H7 (cell line): ENCODE measurements at regions not wholly inside any gene's neighbourhood (a gene's known extent, or its start where the extent isn't known, plus 50 kb on each side); places are given as distances from the start of the nearest gene placed in this dataset.
"Not testable (repeated sequence)": the region's sequence is repeated elsewhere in the genome, so short reads cannot be mapped to it uniquely, and the experiment has no call there.

Experiments
- DNase-seq: peaks from one replicate; pipeline ENCODE4 v3.0.0; 2012
- H3K27me3 ChIP-seq: 2 replicates; pipeline ENCODE4 v1.6.0; 2011; ENCODE audit warnings: mild to moderate bottlenecking, low read length; ENCODE audit not compliant: control insufficient read depth, insufficient read depth
- H3K36me3 ChIP-seq: replicated peaks from 2 replicates; pipeline ENCODE4 v1.5.1; 2011; ENCODE audit warnings: low read length; ENCODE audit not compliant: control insufficient read depth, insufficient read depth
- H3K4me3 ChIP-seq: 2 replicates; pipeline ENCODE4 v1.5.1; 2011; ENCODE audit warnings: low read depth, mild to moderate bottlenecking, control low read depth, low read length, moderate library complexity; ENCODE audit not compliant: insufficient read depth

- DNase-seq, result no peak
- no peak overlapping the region for H3K4me3 ChIP-seq
- no peaks in the 10 kb centered on the region for H3K27me3 ChIP-seq
- H3K36me3 ChIP-seq, result no peaks in the 10 kb centered on the region
Measured at GRCh38 chr16:63462316-63462715, 1426.1 kb upstream of the CDH8 start.

GRCh38 chr16:63461248-63461841 lies 1425.1 kb upstream of the CDH8 start:
- Histone ChIP-seq H3K4me3 (no peak overlapping the region), H3K36me3 (no peaks in the 10 kb centered on the region), H3K27me3 (no peaks in the 10 kb centered on the region)
- peak; percentile 1 for DNase-seq

GRCh38 chr16:63458846-63459245 lies 1422.6 kb upstream of the CDH8 start:
- no peak for DNase-seq
- Histone ChIP-seq H3K36me3 (no peaks in the 10 kb centered on the region), H3K27me3 (no peaks in the 10 kb centered on the region), H3K4me3 (no peak overlapping the region)

- no peak for DNase-seq
- H3K4me3 ChIP-seq, result no peak overlapping the region
Measured at GRCh38 chr16:63457869-63458268, 1421.6 kb upstream of the CDH8 start.

GRCh38 chr16:63453261-63453660 lies 1417.0 kb upstream of the CDH8 start:
- Histone ChIP-seq H3K27me3 (no peaks in the 10 kb centered on the region), H3K4me3 (no peak overlapping the region), H3K36me3 (no peaks in the 10 kb centered on the region)
- no peak for DNase-seq

More at GRCh38 chr16:63457869-63458268, 1421.6 kb upstream of the CDH8 start:
- Histone ChIP-seq H3K27me3 (no peaks in the 10 kb centered on the region), H3K36me3 (no peaks in the 10 kb centered on the region)

- H3K27me3 ChIP-seq, result no peaks in the 10 kb centered on the region
- H3K36me3 ChIP-seq, result no peaks in the 10 kb centered on the region
- no peak overlapping the region for H3K4me3 ChIP-seq
- no peak for DNase-seq
Measured at GRCh38 chr16:63447121-63447520, 1410.9 kb upstream of the CDH8 start.

GRCh38 chr16:63442246-63442645 lies 1406.0 kb upstream of the CDH8 start:
- Histone ChIP-seq H3K4me3 (no peak overlapping the region), H3K36me3 (no peaks in the 10 kb centered on the region), H3K27me3 (no peaks in the 10 kb centered on the region)
- DNase-seq, result no peak

- Histone ChIP-seq H3K4me3 (no peak overlapping the region), H3K36me3 (no peaks in the 10 kb centered on the region), H3K27me3 (no peaks in the 10 kb centered on the region)
- DNase-seq, result no peak
Measured at GRCh38 chr16:63426275-63426870, 1390.1 kb upstream of the CDH8 start.

GRCh38 chr16:63422715-63423114 lies 1386.5 kb upstream of the CDH8 start:
- no peak for DNase-seq
- H3K27me3 ChIP-seq, result no peaks in the 10 kb centered on the region
- no peaks in the 10 kb centered on the region for H3K36me3 ChIP-seq
- no peak overlapping the region for H3K4me3 ChIP-seq

GRCh38 chr16:63416712-63417111 lies 1380.5 kb upstream of the CDH8 start:
- Histone ChIP-seq H3K27me3 (no peaks in the 10 kb centered on the region), H3K36me3 (no peaks in the 10 kb centered on the region), H3K4me3 (no peak overlapping the region)
- no peak for DNase-seq

- DNase-seq, result no peak
- H3K4me3 ChIP-seq, result no peak overlapping the region
- no peaks in the 10 kb centered on the region for H3K27me3 ChIP-seq
- H3K36me3 ChIP-seq, result no peaks in the 10 kb centered on the region
Measured at GRCh38 chr16:63415014-63415413, 1378.8 kb upstream of the CDH8 start.

- no peak overlapping the region for H3K4me3 ChIP-seq
- H3K36me3 ChIP-seq, result no peaks in the 10 kb centered on the region
- DNase-seq, result no peak
- no peaks in the 10 kb centered on the region for H3K27me3 ChIP-seq
Measured at GRCh38 chr16:63410594-63410993, 1374.4 kb upstream of the CDH8 start.

GRCh38 chr16:63403792-63404191 lies 1367.6 kb upstream of the CDH8 start:
- Histone ChIP-seq H3K4me3 (no peak overlapping the region), H3K27me3 (no peaks in the 10 kb centered on the region)
- no peak for DNase-seq

GRCh38 chr16:63388277-63388676 lies 1352.0 kb upstream of the CDH8 start:
- peak overlapping the region; percentile 19; the same call in 1 of the 2 replicates for H3K4me3 ChIP-seq
- not testable (repeated sequence) for H3K36me3 ChIP-seq, DNase-seq, H3K27me3 ChIP-seq

More at GRCh38 chr16:63403792-63404191, 1367.6 kb upstream of the CDH8 start:
- H3K36me3 ChIP-seq, result no peaks in the 10 kb centered on the region

GRCh38 chr16:63385714-63386432 lies 1349.6 kb upstream of the CDH8 start:
- Histone ChIP-seq H3K27me3 (no peaks in the 10 kb centered on the region), H3K4me3 (no peak overlapping the region), H3K36me3 (no peaks in the 10 kb centered on the region)
- peak; percentile 2 for DNase-seq
